Left renal cortex interstitium (tissue), 4 donors: ENCODE measurements at regions not wholly inside any gene's neighbourhood (a gene's known extent, or its start where the extent isn't known, plus 50 kb on each side); places are given as distances from the start of the nearest gene placed in this dataset.

ENCODE experiments used
- DNase-seq, 4 donors: peaks; one replicate each; pipeline ENCODE4 v3.0.0-alpha.2; 2013; ENCODE audit warnings: low read depth in 4 of 4, low spot score in 2 of 4, missing footprints in 1 of 4

DNA sequence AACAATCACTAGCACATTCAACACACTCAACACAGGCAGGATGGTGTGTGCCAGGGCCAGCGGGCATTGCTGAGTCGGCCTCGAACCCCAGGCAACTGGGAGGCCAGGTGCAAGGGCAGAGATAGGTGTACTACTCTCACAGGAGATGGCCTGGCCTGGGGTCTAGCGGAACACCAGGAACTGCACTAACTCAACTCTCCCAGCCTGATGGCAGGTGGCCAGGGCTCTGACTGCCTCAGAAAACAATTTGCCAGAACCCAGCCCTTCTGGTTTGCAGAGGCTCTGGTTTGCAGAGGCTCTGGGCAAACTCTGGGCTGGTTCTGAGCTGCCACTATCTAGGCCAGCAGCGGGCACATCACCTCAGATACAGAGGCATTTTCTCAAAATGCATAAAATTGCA lies 229.2 kb upstream of the CHRNA7 start:
- no peak for DNase-seq

DNA sequence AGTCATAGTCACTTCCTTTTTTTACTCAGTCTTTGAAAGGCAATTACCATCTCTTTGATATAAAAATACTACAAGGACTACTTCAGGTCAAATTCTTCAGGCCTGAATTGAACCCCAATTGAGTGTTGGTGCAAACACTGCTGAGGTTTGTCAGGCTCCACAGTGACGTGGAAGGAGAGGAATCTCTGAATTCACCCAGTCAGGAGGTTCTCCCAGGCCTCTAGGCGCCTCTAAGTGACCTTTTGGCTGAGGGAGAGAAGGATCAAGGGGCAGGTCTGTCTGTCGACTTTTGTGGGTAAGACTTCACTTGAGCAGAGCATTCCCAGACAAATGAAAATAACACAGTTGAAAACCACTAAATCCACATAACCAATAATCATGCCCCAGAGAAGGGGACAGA lies 227.6 kb upstream of the CHRNA7 start:
- no peak for DNase-seq

GRCh38 chr15:31803388-31803884 lies 226.9 kb upstream of the CHRNA7 start:
- DNase-seq, result no peak

DNA sequence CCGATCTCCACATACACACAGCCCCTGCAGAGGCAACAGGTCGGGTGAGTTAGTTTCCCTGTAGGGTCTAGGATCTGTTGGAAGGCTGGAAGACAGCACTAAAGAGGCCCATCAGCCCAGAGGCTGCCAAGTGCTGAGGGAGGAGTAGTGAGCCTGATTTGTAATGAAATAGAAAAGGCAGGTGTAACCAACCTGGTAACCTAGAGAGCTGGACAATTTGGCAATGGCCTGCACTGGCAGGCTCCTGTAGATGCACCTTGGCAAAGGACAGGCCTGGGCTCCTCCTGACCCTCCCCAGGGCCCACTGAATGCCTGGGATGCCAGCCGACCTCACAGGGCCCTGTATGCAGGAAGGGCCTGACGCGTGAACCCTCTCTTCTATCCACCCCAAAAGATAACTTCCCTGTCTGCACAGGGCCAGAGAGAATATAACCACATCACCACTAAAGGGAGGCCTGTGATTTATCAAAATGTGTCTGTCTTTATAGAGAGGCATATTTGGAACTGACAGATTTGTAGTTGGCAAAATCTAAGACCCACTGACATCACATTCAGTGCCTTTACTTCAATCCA lies 225.1 kb upstream of the CHRNA7 start:
- no peak for DNase-seq

GRCh38 chr15:31806106-31806505 lies 224.2 kb upstream of the CHRNA7 start:
- DNase-seq, result no peak

- no peak for DNase-seq
Observed at GRCh38 chr15:31811641-31812040, 218.7 kb upstream of the CHRNA7 start.

DNA sequence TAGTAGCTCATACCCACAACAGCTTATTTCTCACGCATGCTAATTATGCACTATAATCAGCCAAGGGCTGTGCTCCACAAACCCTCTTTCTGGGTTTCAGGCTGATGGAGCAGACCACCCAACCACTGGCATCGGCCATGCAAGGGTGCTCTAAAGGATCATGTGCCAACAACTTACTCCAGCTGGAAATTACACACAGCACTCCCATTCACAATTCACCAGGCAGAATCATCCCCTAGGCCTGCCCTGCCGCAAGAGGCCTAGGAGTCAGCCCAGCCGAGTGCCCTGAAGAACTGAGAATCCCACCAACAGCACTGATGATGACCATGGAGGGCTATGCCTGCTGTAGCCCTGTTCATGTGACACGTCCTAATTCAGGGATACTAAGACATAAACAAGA lies 216.2 kb upstream of the CHRNA7 start:
- DNase-seq, result no peak

GRCh38 chr15:31815411-31816155 lies 214.7 kb upstream of the CHRNA7 start:
- no peak for DNase-seq

DNA sequence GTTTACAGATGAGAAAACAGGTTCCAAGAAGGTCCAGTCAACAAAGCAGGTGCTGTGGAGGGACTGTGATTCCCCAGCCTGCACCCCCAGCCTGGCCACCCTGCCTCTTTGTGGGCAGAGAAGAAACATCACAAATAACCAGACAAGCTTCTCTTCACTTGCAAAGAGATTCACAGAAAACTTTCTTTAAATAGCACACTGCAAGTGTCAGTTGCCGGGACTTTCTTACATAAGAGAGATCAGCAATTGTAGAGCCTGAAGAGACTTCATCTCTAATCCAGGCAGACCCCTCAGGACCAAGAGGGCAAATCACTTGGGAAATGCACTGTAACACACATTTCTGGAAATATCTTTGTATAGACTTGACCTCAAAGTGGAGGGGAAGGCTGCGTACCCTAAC lies 207.9 kb upstream of the CHRNA7 start:
- no peak for DNase-seq

GRCh38 chr15:31824024-31824423 lies 206.3 kb upstream of the CHRNA7 start:
- DNase-seq, result no peak

GRCh38 chr15:31828594-31828993 lies 201.7 kb upstream of the CHRNA7 start:
- no peak for DNase-seq

GRCh38 chr15:31830591-31830990 lies 199.7 kb upstream of the CHRNA7 start:
- DNase-seq, result no peak

- DNase-seq, result no peak
Observed at GRCh38 chr15:31831596-31831995, 198.7 kb upstream of the CHRNA7 start.

GRCh38 chr15:31834654-31835053 lies 195.7 kb upstream of the CHRNA7 start:
- DNase-seq, result no peak

DNA sequence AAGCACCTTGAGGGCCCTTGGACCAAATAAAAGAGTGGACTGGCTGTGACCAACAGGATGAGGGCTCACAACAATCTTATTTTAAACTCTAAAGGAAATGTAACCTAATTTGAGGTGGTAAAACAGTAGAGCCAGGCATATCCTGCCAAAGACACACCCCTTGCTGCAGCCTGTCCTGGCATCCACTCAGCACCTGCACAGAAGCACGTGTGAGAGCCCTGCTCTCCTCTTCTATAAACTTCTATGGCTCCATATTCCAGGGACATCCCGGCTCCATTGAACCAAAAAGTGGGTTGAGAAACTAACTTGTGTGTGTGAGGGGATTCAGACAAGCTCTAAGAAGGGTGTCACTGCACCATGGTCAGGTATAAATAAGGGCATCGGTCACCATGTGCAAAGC lies 190.9 kb upstream of the CHRNA7 start:
- no peak for DNase-seq

- DNase-seq, result no peak
Observed at GRCh38 chr15:31840849-31841476, 189.4 kb upstream of the CHRNA7 start.

DNA sequence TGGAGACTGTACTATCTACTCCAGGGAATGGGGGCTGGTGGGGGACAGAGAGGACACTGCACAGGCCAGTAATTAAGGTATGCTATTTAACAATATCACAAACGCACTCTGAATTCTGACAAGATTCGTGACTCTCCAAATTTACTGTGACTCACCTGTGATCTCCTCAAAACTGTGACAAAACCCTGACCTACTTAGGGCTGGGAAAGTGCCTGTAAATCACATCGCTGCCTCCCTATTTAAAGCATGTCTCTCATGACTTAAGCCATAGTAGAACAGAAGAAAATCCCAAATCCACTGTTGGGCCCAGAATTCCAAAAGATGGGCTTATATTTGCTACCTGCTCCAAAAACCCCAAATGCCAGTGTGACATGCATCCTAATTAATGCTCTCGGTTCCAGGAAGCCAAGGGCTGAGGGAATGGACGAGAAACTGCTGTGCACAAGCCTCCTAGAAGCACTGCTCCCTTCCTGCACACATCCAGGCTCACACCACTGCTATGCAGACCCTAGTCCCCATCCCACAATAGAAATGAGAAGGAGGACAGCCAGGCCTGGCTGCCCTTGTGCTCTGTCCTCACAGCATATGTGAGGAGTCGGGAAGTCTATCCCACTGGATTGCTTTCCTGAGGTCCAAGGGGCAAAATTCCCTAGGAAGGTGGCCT lies 187.7 kb upstream of the CHRNA7 start:
- DNase-seq, result no peak

DNA sequence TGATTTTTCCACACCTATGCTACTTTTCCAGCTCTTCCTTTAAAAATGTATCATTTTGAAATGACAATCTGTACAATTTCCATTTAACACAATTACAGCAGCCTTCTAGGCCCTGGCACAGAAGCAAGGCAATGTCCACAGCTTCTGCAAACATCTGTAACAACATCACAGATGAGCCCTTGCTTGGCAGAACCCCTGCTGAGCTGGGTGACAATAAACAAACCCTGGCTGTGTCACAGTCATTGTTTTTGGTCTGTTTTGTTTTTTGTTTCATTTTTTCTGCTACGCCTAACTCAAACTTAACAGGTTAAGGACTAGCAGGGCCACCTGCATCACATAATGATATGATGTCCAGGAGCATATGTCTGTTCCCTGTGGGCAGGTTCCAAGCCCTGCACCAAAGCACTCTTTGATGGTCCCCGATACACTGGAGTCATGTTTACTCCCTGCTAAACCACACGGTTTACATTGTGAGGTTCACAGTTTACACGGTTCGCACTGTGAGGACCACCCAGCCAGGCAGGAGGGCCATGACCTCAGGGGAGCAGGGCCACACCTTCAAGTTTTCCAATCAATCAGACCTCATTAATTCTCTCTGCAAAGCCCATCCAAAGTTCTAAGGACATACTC lies 186.8 kb upstream of the CHRNA7 start:
- DNase-seq, result no peak

GRCh38 chr15:31845791-31846190 lies 184.5 kb upstream of the CHRNA7 start:
- no peak for DNase-seq

DNA sequence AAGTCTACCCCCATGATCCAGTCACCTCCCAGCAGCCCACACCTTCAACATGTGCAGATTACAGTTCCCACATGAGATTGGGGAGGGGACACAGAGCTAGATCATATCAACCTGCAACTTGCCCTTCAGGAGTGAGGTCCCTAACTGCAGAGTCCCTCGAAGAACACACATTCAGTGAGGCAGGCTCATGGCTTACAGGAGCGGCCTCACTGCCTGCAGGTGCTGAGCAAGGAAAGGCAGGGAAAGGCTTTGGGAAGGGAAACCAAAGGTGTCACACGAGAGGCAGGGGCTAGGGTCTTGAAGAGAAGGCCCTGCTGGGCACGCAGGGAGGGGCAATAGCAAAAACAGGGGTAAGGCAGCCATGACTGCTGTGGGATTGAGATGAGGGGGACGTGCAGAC lies 182.4 kb upstream of the CHRNA7 start:
- DNase-seq, result no peak

DNA sequence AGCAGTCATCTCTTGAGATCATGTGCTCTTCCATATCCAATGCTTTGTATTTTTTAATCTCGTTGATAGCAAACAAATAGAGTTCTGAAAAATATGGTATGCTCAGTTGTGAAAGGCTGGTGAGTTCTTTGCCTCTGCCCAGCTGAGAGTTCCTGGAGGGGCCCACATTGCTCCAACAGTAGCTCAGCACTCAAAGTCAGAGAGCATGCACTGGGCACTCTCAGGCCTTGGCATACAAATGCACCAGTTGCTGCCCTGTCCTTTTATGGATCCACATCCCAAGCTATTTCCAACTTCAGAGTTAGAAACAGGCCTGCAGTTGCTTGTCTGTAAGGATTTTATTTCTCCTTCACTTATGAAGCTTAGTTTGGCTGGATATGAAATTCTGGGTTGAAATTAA lies 181.7 kb upstream of the CHRNA7 start:
- DNase-seq, result no peak
